Epithelial cell of esophagus (primary cell): ENCODE measurements at regions not wholly inside any gene's neighbourhood (a gene's known extent, or its start where the extent isn't known, plus 50 kb on each side); places are given as distances from the start of the nearest gene placed in this dataset.
"Not testable (repeated sequence)": the region's sequence is repeated elsewhere in the genome, so short reads cannot be mapped to it uniquely, and the experiment has no call there.

Experiments
- DNase-seq: peaks from one replicate; pipeline ENCODE4 v3.0.0; 2010; ENCODE audit warnings: low read depth
- H3K4me3 ChIP-seq: 2 replicates; pipeline ENCODE4 v1.5.1; 2011; ENCODE audit warnings: mild to moderate bottlenecking, low read length, control low read depth
- TF ChIP-seq, protein P1 (sequence below): IDR thresholded peaks from 2 replicates; pipeline ENCODE4 v1.5.1; 2011; ENCODE audit warnings: low read depth, mild to moderate bottlenecking, low read length, control low read depth, inconsistent platforms; ENCODE audit not compliant: insufficient read depth; ENCODE audit errors: missing control alignments

DNA sequence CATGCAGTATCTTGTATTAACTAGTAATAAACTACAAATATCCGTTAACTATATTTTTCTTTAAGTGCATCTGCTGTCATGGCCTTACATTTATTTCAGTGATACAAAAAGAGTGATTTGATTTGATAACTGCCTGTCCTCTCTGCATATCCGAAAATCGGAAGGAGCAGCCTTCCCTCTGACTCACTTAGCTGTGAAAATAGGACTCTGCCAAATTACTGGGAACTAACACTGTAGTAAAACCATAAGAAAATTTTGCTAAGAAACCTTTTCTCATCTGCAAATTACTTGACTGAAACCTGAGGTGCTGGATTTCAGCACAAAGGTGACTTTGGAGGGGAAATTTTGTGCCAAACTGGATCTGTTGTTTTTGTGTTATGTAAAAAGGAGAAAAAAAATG lies 176.6 kb upstream of the MKLN1 start:
- TF ChIP-seq, protein P1, sequence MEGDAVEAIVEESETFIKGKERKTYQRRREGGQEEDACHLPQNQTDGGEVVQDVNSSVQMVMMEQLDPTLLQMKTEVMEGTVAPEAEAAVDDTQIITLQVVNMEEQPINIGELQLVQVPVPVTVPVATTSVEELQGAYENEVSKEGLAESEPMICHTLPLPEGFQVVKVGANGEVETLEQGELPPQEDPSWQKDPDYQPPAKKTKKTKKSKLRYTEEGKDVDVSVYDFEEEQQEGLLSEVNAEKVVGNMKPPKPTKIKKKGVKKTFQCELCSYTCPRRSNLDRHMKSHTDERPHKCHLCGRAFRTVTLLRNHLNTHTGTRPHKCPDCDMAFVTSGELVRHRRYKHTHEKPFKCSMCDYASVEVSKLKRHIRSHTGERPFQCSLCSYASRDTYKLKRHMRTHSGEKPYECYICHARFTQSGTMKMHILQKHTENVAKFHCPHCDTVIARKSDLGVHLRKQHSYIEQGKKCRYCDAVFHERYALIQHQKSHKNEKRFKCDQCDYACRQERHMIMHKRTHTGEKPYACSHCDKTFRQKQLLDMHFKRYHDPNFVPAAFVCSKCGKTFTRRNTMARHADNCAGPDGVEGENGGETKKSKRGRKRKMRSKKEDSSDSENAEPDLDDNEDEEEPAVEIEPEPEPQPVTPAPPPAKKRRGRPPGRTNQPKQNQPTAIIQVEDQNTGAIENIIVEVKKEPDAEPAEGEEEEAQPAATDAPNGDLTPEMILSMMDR: no peak
- no peak overlapping the region for H3K4me3 ChIP-seq
- DNase-seq: no peak

DNA sequence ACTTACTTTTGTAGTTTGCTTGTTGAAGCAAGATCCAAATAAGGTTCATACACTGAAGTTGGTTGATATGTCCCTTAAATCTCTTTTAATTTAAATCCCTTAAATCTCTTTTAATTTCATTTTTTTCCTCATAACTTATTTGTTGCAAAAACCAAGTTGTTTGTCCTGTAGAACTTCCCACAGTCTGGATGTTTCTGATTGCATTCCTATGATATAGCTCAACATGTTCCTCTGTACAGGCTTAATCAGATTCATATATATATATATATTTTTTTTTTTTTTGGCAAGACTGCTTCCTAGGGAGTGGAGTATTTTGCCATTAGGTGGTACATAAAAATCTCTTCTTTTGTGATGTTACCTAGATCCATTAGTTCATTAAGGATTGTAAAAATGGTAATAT lies 174.9 kb upstream of the MKLN1 start:
- H3K4me3 ChIP-seq: no peak overlapping the region
- TF ChIP-seq, protein P1: no peak
- DNase-seq: peak; percentile 29

DNA sequence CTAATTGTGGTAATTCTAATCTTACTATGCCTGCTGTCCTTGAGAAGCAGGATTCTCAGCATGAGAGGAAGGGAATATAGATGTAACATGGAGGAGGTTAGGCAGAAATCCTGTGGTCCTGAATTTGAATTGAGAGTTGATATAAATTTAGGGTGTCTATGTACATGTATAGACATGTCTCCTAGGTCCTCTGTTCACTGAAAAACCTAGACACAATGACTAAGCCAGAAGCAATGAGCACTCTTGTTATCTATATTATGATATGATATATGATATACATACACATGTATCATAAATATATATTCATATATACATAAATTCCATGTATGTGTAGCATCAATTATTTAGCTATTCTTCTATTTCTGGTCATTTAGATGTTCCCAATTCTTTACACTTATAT lies 173.3 kb upstream of the MKLN1 start:
- peak; percentile 66 for DNase-seq
- TF ChIP-seq, protein P1: no peak
- no peak overlapping the region for H3K4me3 ChIP-seq

DNA sequence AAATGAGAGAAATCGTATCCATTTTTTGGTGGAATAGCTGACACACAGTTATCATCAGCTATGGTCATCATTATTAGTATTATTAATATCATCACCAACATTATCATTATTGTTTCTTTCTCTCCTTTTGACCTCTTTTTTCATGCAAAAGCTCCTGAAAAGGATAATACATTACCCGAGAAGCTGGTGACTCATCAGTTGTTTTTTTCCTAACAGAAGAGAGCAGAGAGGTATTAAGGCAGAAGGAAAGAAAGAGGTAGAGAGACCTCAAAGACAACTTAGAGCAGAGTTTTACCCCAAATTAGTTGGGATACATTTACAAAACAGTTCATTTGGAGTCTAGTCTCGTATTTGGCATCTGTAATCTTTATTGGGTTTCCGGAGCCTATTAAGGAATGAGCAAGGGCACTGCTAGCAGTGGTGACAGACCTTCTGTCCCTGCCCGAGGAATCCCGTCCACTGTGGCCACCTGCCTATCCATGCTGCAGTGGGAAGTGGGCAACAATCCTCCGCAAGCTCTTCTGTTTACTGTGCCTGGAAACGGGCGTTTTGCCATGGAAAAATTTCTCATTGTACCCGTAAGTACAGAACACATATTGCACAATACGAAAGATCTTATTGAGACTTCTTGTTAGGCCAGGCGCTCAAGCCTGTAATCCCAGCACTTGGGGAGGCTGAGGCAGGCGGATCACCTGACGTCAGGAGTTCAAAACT lies 170.0 kb upstream of the MKLN1 start:
- no peak for DNase-seq
- H3K4me3 ChIP-seq: no peak overlapping the region

DNA sequence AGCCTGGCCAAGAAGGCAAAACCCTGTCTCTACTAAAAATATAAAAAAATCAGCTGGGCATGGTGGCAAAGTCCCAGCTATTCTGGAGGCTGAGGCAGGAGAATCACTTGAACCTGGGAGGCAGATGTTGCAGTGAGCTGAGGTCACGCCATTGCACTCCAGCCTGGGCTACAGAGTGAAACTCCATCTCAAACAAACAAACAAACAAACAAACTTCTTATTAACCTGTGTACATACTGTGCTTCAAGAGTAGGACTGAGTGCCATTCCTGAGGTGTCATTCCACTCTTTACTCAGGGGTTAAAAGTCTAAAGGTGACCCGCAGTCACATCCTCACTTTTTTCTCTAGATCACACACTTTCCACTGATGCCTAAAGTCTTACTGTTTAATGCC lies 169.4 kb upstream of the MKLN1 start:
- H3K4me3 ChIP-seq, DNase-seq: not testable (repeated sequence)

More for the DNA sequence above, 170.0 kb upstream of the MKLN1 start:
- TF ChIP-seq, protein P1: no peak

DNA sequence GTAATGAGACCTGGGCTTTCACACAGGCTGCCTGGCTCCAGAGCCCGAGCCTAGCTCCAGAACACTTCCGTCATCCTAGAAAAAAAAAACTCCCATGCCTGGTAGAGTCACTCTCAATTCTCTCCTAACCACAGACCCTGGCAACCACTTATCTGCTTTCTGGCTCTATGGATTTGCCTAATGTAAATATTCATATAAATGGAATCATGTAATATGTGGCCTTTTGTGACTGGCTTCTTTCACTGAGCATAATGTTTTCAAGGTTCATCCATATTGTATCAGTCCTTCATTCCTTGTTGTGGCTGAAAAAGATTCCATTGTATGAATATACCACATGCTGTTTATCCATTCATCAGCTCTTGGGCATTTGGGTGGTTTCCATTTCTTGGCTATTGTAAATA lies 167.7 kb upstream of the MKLN1 start:
- no peak overlapping the region for H3K4me3 ChIP-seq
- TF ChIP-seq, protein P1: no peak
- no peak for DNase-seq

DNA sequence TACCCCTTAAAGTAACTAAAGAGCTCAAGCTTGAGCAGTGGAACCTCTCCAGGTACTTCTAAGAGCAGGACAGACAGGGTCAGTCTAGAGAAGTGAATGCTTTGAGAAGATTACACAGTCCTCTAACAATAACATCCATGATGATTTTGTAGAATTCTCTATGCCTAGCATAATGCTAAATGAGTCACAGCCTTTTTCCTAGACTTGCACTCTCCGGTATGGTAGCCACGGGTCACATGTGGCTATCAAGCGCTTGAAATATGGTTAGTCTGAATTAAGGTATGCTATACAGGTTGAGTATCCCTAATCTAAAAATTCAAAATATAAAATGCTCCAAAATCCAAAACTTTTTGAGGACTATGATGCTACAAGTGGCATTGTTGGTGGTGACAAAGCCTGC lies 166.6 kb upstream of the MKLN1 start:
- TF ChIP-seq, protein P1: no peak
- no peak overlapping the region for H3K4me3 ChIP-seq
- no peak for DNase-seq
